K562 (cell line): ENCODE measurements at regions not wholly inside any gene's neighbourhood (a gene's known extent, or its start where the extent isn't known, plus 50 kb on each side); places are given as distances from the start of the nearest gene placed in this dataset.
A peak's percentile ranks its signal among the peaks of the same experiment; 100 is the strongest.
"Not testable (repeated sequence)": the region's sequence is repeated elsewhere in the genome, so short reads cannot be mapped to it uniquely, and the experiment has no call there.

Experiments used
- ATAC-seq: fragments of 200-7000 bp; cut with Tn5 transposase; 3 replicates; pipeline ENCODE4 v1.9.1; 2020; ENCODE audit warnings: moderate library complexity
- BruUV-seq: library from RNA; stranded (reverse); fragments of 400-500 nt; replicated peaks from 2 replicates; lab custom pipeline; 2021; lab: Mats Ljungman, UMichigan
- CTCF ChIA-PET: fragments of 300-600 bp; formaldehyde crosslinking; extraction: SDS; loops from one replicate; lab custom pipeline; 2021; ENCODE audit warnings: low intra/inter-chr PET ratio; lab: Yijun Ruan, JAX
- POLR2A ChIA-PET: fragments of 300-600, 350-650 bp; sonication (Branson Sonifier 250); formaldehyde crosslinking; extraction: SDS; loops from one replicate; lab custom pipeline; 2021; ENCODE audit warnings: antibody characterized with exemption, inconsistent platforms; lab: Yijun Ruan, JAX
- DNase-seq, 4 experiments: peaks; one replicate each; pipeline versions ENCODE4 v3.0.0 to v3.0.0-alpha.2; 2011 to 2018; ENCODE audit warnings: low spot score in 3 of 4, mixed read lengths in 3 of 4; ENCODE audit errors: extremely low read depth in 1 of 4
- FAIRE-seq: peaks from 2 replicates; lab custom pipeline; 2011; peaks lifted over from hg19 to GRCh38; lab: Jason Lieb, UNC
- H2AFZ ChIP-seq: 2 replicates; pipeline ENCODE4 v1.6.0; 2011; ENCODE audit warnings: low read depth, low read length, control low read depth, inconsistent platforms
- H3K27ac ChIP-seq: fragments of 200-600 bp; 3 replicates; pipeline ENCODE4 v1.8.0; 2011; ENCODE audit warnings: low read depth, mild to moderate bottlenecking, control low read depth, inconsistent platforms, low read length, moderate library complexity, mixed read lengths; ENCODE audit errors: extremely low read depth
- H3K27me3 ChIP-seq, 2 experiments: fragments of 300-600 bp in 1 of 2; 2 replicates in 1 of 2; 3 replicates in 1 of 2; pipeline versions ENCODE4 v1.6.0 to v1.8.0; 2011; ENCODE audit warnings: inconsistent platforms in 2 of 2, low read length in 2 of 2, mild to moderate bottlenecking in 1 of 2, mixed read lengths in 1 of 2, moderate library complexity in 1 of 2; ENCODE audit not compliant: control insufficient read depth in 2 of 2, insufficient read depth in 2 of 2
- H3K36me3 ChIP-seq: fragments of 300-600 bp; 3 replicates; pipeline ENCODE4 v1.8.0; 2011; ENCODE audit warnings: mild to moderate bottlenecking, low read length, inconsistent platforms; ENCODE audit not compliant: control insufficient read depth, insufficient read depth
- H3K4me1 ChIP-seq, 2 experiments: fragments of 200-600 bp in 1 of 2; replicated peaks in 1 of 2; 2 replicates in 1 of 2; 3 replicates in 1 of 2; pipeline versions ENCODE4 v1.5.1 to v1.8.0; 2011; ENCODE audit warnings: inconsistent platforms in 2 of 2, low read length in 2 of 2, mild to moderate bottlenecking in 1 of 2, mixed read lengths in 1 of 2, moderate library complexity in 1 of 2; ENCODE audit not compliant: control insufficient read depth in 2 of 2, insufficient read depth in 2 of 2
- H3K4me2 ChIP-seq: 2 replicates; pipeline ENCODE4 v1.6.1; 2011; ENCODE audit warnings: low read length, control low read depth, inconsistent platforms, mixed read lengths; ENCODE audit not compliant: insufficient read depth
- H3K4me3 ChIP-seq: fragments of 200-600 bp; sonication (generic), shearing (Covaris generic); 2 replicates; pipeline ENCODE4 v1.5.1; 2016; ENCODE audit warnings: control low read depth, inconsistent platforms
- H3K79me2 ChIP-seq: fragments of 200-600 bp; 3 replicates; pipeline ENCODE4 v1.8.0; 2011; ENCODE audit warnings: low read length, inconsistent platforms; ENCODE audit not compliant: control insufficient read depth, insufficient read depth
- H3K9ac ChIP-seq, 2 experiments: 2 replicates each; pipeline versions ENCODE4 v1.6.0 to v1.6.1; 2011; ENCODE audit warnings: low read depth in 2 of 2, low read length in 2 of 2, control low read depth in 1 of 2, inconsistent platforms in 1 of 2, mild to moderate bottlenecking in 1 of 2, mixed read lengths in 1 of 2; ENCODE audit not compliant: insufficient read depth in 1 of 2
- H3K9me1 ChIP-seq: one replicate; pipeline ENCODE4 v1.6.0; 2011; ENCODE audit warnings: inconsistent platforms, mild to moderate bottlenecking, low read length, moderate library complexity; ENCODE audit not compliant: control insufficient read depth, insufficient read depth
- H3K9me3 ChIP-seq: replicated peaks from 2 replicates; pipeline ENCODE4 v1.5.1; 2011; ENCODE audit warnings: low read depth, low read length, inconsistent platforms; ENCODE audit not compliant: control insufficient read depth, insufficient read depth
- H4K20me1 ChIP-seq: replicated peaks from 2 replicates; pipeline ENCODE4 v1.6.1; 2011; ENCODE audit warnings: low read length, inconsistent platforms, mixed read lengths; ENCODE audit not compliant: control insufficient read depth, insufficient read depth
- CEBPG ChIP-seq, 3 experiments: fragments of 200-800 bp in 1 of 3; sonication (Bioruptor generic) in 1 of 3; sonication (generic) in 1 of 3; formaldehyde crosslinking in 1 of 3; IDR thresholded peaks in 2 of 3; conservative IDR thresholded peaks in 1 of 3; 2 replicates each; pipeline versions ENCODE4 v1.6.1 to v1.8.0; 2016 to 2022; ENCODE audit warnings: missing compliant biosample characterization in 2 of 3, missing genetic modification characterization in 2 of 3, mild to moderate bottlenecking in 1 of 3, missing genetic modification reagents in 1 of 3
- WGBS: fragments of 100-300 bp; shearing (Covaris generic); methylation state at CpG from one replicate; pipeline ENCODE4 v1.1.6; 2016; ENCODE audit warnings: low coverage, mixed read lengths; ENCODE audit not compliant: insufficient coverage; ENCODE audit errors: missing lambda C conversion rate; 5-methylcytosine and 5-hydroxymethylcytosine counted together
- in situ Hi-C: fragments of 300-500 bp; cut with MboI; formaldehyde crosslinking; loops from 4 replicates; pipeline ENCODE4 v1.15.0; 2018; ENCODE audit warnings: inconsistent platforms, mixed read lengths
- intact Hi-C: fragments of 100-400 bp; cut with micrococcal nuclease; formaldehyde crosslinking; loops from 2 replicates; pipeline ENCODE4 v1.14.2; 2022

DNA sequence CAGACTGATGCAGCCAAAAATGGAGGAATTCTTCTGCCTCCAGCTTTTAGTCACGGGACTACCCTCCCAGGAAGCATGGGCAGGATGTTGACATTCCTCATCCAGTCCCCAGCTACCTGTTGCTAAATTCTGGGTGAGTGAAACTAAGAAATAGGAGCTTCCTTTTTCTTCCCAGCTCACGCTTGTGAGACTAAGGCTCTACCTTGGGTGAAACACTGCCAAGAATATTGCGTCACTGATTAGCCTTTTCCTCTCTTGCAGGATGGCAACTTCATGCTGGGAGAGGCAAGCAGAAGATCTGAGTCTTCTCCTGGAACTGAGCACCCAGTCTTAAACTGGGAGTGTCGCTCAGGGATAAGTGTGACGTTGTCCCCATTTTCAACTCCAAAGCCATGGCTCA, 59.7 kb downstream of the RNU2-63P start:
- H3K4me1 ChIP-seq; H3K79me2 ChIP-seq; POLR2A ChIA-PET; H3K36me3 ChIP-seq; H3K4me3 ChIP-seq; H3K9me3 ChIP-seq; in situ Hi-C loops; H3K9ac ChIP-seq; BruUV-seq; H3K27me3 ChIP-seq; H2AFZ ChIP-seq; H3K9me1 ChIP-seq; CTCF ChIA-PET; H3K27ac ChIP-seq; intact Hi-C loops; H4K20me1 ChIP-seq; H3K4me2 ChIP-seq; TF ChIP-seq CEBPG (CRISPR knock-in tag; IDR thresholded peaks at IDR 0.05): not testable (repeated sequence)
- TF ChIP-seq CEBPG (tag; conservative IDR thresholded peaks at IDR 0.05 in 1 of 2, IDR thresholded peaks at IDR 0.05 in 1 of 2), result 0 out of 4 replicates have a peak, but pooled peaks of 1 of the 2 experiments have one; percentile 24
- peak; percentile 23 for FAIRE-seq
- peak in 1 of 4 experiments; percentile 8 for DNase-seq
- WGBS, result 0% methylated on average over 1 of the region's 5 CpGs
- peak; percentile 53; the same call in 2 of the 3 replicates for ATAC-seq

DNA sequence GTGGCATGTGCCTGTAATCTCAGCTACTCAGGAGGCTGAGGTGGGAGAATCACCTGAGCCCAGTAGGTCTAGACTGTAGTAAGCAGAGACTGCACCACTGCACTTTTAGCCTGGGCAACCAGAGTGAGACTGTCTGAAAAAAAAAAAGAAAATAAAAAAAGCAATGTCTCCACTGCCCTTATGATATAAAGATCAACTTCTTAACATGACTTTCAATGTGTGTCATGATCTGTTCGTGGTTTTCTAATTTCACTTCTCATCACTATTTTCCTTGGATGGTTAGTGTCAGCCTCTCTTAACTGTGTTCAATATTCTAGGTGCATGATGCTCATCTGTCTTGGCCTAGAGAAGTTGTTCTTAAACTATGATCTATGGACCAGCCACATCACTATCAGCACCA, 67.3 kb downstream of the RNU2-63P start:
- FAIRE-seq, POLR2A ChIA-PET, CTCF ChIA-PET, in situ Hi-C loops, H3K9me3 ChIP-seq, intact Hi-C loops, H3K9ac ChIP-seq, DNase-seq, BruUV-seq, H3K4me3 ChIP-seq, H3K27ac ChIP-seq, H3K79me2 ChIP-seq, ATAC-seq, H2AFZ ChIP-seq, H3K9me1 ChIP-seq, H3K27me3 ChIP-seq, H4K20me1 ChIP-seq, H3K4me1 ChIP-seq, H3K4me2 ChIP-seq, H3K36me3 ChIP-seq: not testable (repeated sequence)
- no CpG with 5 or more reads among the region's 1 CpG for WGBS

GRCh38 chr2:87946644-87947370, 69.5 kb downstream of the RNU2-63P start:
- H3K4me2 ChIP-seq, DNase-seq, in situ Hi-C loops, H3K9me1 ChIP-seq, H3K27ac ChIP-seq, H3K9me3 ChIP-seq, H3K36me3 ChIP-seq, H3K27me3 ChIP-seq, ATAC-seq, H3K9ac ChIP-seq, FAIRE-seq, H3K79me2 ChIP-seq, CTCF ChIA-PET, POLR2A ChIA-PET, BruUV-seq, H2AFZ ChIP-seq, H3K4me3 ChIP-seq, intact Hi-C loops, H3K4me1 ChIP-seq, H4K20me1 ChIP-seq: not testable (repeated sequence)
- WGBS, result no CpG with 5 or more reads among the region's 3 CpGs
